ENCODE measurements at regions not wholly inside any gene's neighbourhood (a gene's known extent, or its start where the extent isn't known, plus 50 kb on each side); places are given as distances from the start of the nearest gene placed in this dataset.

DNA sequence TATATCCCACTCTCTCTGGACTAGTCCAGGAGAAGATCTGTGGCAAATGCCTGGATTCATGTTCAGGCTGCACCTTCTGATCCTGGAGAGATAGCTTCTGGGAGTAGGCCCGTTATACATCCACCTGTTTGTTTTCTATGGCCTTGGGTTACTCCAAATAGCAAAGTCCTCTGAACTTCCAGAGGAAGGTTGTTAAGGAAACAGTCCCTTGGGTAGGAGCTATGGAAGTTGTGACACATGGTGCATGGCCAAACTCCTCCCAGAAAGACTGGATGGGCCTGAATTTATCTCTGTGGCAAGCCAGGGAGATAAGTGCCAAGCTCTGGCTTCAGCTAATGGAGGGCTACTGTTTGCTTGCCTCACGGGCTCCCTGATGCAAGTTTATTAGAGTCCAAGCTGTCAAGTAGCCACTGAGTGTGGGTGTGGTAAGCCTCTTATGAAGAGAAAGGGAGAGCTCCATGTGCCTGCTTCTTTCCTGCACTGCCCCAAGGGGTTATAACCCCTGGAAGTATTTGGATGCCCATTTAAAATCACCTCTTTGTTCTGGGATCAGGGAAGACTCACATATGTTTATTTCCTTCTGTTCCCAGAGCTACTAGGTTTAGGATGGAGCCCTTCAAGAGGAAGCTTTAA lies 328.7 kb upstream of the ATP11B start:
- TF ChIP-seq, protein P1, sequence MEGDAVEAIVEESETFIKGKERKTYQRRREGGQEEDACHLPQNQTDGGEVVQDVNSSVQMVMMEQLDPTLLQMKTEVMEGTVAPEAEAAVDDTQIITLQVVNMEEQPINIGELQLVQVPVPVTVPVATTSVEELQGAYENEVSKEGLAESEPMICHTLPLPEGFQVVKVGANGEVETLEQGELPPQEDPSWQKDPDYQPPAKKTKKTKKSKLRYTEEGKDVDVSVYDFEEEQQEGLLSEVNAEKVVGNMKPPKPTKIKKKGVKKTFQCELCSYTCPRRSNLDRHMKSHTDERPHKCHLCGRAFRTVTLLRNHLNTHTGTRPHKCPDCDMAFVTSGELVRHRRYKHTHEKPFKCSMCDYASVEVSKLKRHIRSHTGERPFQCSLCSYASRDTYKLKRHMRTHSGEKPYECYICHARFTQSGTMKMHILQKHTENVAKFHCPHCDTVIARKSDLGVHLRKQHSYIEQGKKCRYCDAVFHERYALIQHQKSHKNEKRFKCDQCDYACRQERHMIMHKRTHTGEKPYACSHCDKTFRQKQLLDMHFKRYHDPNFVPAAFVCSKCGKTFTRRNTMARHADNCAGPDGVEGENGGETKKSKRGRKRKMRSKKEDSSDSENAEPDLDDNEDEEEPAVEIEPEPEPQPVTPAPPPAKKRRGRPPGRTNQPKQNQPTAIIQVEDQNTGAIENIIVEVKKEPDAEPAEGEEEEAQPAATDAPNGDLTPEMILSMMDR (IDR thresholded peaks at IDR 0.05), result no peak
- no peak for TF ChIP-seq POLR2A (IDR thresholded peaks at IDR 0.05)

Data from suprapubic skin (tissue), 3 donors.